Epithelial cell of proximal tubule (primary cell): ENCODE measurements at regions not wholly inside any gene's neighbourhood (a gene's known extent, or its start where the extent isn't known, plus 50 kb on each side); places are given as distances from the start of the nearest gene placed in this dataset.
"Not testable (repeated sequence)": the region's sequence is repeated elsewhere in the genome, so short reads cannot be mapped to it uniquely, and the experiment has no call there.

ENCODE experiments used
- DNase-seq: peaks from one replicate; pipeline ENCODE4 v3.0.0-alpha.2; 2011; ENCODE audit warnings: low read depth
- H3K4me3 ChIP-seq: 2 replicates; pipeline ENCODE4 v1.5.1; 2011; ENCODE audit warnings: low read depth, mild to moderate bottlenecking, low read length
- TF ChIP-seq, protein P1 (sequence below): conservative IDR thresholded peaks from 2 replicates; pipeline ENCODE4 v1.5.1; 2012; ENCODE audit warnings: low read depth, mild to moderate bottlenecking, low read length

DNA sequence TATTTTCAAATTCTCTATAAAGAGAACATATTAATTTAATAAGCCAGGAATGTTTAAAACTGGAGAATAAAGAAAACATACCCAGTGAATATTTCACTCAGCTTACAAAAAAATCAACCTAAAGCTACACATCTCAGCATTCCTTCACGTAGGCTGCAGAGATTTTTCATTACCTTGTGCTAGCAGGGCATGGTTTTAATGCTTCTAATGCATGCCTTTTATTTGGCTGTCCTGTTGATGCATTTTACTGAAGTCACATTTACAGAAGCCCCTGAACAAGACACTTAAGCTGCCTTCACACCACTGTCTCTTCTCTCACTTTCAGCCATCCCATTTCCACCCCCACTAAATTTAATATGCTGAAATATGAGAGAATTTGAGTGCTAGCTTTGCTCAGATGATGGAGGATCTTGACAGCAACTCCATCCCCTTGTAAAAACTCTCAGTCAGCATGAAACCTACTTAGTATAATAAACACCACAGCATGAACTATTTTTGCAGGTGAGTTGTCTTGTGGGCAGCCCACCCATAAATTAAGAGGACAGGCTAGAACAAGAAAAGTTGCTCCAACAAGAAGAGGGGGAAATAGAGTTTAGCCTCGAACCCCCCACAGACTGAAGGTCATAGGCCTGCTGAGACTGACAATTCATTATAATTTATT is 159.4 kb downstream of the SIM1 start:
- TF ChIP-seq, protein P1, sequence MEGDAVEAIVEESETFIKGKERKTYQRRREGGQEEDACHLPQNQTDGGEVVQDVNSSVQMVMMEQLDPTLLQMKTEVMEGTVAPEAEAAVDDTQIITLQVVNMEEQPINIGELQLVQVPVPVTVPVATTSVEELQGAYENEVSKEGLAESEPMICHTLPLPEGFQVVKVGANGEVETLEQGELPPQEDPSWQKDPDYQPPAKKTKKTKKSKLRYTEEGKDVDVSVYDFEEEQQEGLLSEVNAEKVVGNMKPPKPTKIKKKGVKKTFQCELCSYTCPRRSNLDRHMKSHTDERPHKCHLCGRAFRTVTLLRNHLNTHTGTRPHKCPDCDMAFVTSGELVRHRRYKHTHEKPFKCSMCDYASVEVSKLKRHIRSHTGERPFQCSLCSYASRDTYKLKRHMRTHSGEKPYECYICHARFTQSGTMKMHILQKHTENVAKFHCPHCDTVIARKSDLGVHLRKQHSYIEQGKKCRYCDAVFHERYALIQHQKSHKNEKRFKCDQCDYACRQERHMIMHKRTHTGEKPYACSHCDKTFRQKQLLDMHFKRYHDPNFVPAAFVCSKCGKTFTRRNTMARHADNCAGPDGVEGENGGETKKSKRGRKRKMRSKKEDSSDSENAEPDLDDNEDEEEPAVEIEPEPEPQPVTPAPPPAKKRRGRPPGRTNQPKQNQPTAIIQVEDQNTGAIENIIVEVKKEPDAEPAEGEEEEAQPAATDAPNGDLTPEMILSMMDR: no peak
- no peak overlapping the region for H3K4me3 ChIP-seq
- DNase-seq: no peak

DNA sequence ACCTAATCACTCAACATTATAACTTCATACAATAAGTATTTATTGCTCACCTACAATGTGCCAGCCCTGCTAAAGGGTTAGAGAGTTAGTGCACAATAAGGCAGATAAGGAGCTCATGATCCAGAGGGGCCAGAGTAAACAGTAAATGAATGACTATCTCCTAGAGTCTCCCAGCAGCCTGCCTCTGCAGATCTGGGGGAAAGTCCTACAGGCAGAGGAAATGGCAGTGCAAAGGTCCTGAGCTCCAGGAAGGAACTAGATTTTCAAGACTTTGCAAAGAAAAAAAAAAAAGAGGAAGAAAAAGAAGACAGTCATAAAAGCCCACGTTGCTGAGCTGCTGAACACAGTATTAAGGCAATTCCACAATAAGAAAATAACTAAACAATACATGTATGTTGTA is 160.1 kb downstream of the SIM1 start:
- TF ChIP-seq, protein P1: no peak
- H3K4me3 ChIP-seq: no peak overlapping the region
- DNase-seq: no peak

DNA sequence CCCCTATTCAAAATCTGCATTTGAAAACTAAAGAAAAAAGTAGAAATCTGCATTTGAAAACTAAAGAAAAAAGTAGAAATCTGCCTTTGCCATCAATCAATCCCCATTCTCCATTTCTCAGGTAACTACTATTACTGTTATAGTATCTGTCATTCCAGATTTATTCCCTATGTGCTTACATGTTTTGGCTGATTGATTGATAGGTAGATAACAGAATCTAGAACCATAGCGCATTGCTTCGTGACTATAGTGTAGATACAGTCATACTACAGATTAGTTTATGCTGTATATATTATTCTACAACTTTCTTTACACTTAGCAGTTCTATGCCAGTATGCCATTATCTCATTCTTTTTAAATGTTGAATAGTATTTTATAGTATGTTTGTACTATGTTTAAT is 163.0 kb downstream of the SIM1 start:
- DNase-seq: no peak
- H3K4me3 ChIP-seq: no peak overlapping the region
- TF ChIP-seq, protein P1: no peak

DNA sequence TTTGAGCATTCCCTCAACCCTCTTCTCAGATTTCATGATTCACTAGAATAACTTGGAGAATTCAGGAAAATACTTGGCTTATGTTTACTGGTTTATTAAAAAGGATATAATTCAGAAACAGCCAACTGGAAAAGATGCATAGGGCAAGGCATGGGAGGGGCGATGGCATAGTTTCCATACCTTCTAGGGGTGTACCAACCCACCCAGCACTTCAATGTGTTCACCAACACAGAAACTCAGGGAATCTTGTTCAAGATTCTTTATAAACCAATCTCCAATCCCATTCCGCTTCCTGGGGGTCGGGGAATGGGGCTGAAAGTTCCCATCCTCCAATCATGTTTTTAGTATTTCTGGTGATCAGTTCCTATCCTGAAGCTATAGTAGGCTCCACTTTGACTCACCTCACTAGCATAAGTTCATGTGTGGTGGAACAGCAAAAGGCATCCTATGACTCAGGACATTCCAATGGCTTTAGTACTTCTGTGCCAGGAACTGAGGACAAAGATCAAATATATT is 164.4 kb downstream of the SIM1 start:
- TF ChIP-seq, protein P1: no peak
- H3K4me3 ChIP-seq: no peak overlapping the region
- peak; percentile 99 for DNase-seq

DNA sequence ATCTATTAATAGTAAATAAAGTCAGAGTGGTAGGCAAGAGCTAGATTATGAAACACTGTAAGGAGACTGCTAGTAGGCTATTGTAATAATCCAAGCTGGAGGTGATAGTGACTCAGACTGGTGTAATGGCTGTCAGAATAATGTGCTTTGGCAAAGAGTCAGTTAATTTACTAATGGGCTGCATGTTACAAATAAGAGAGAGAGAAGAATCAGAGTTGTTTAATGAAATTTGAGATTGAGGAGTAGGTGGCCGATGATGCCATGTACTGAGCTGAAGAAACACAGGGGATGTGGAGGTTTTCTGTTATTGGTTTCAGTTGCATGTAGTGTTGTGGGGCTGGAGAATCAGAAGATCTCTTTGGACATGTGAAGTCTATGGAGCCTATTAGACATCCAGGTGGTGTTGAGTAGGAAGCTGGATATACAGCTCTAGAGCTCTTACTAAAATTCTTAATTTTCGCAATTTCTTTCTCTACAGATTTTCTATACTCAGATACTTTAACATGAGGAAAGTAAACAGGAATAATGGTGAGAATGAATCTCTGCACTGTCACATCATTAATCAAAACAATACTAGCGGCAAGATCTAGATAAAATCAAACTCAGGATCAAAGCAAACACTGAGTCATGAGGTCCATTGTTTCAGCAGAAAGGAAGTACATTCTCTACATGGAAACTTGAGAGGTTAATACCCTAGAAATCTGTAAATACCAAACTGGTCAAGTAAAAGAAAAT is 167.7 kb downstream of the SIM1 start:
- no peak overlapping the region for H3K4me3 ChIP-seq
- TF ChIP-seq, protein P1: no peak
- peak; percentile 82 for DNase-seq

DNA sequence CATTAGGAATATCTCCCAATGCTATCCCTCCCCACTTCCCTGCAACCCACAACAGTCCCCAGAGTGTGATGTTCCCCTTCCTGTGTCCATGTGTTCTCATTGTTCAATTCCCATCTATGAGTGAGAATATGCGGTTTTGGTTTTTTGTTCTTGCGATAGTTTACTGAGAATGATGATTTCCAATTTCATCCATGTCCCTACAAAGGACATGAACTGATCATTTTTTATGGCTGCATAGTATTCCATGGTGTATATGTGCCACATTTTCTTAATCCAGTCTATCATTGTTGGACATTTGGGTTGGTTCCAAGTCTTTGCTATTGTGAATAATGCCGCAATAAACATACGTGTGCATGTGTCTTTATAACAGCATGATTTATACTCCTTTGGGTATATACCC is 169.5 kb downstream of the SIM1 start:
- DNase-seq, H3K4me3 ChIP-seq: not testable (repeated sequence)

DNA sequence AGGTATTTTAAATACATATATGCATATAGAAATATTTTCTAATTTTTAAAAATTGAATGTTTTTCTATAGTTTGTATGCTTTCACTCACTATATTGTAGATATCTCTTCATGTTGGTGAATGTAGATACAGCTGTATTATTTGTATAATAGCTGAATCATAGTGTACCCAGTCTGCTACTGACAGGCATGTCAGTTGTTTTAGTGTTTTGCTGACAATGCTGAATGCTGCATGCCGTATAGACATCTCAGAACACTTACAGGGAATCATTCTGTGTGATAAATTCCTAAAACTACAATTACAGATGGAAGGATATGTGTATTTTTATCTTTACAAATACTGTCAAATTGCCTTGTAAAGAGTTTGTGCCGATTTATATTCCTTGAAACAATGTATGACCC is 175.4 kb downstream of the SIM1 start:
- no peak overlapping the region for H3K4me3 ChIP-seq
- no peak for DNase-seq
- TF ChIP-seq, protein P1: no peak
